A673 (cell line): ENCODE measurements at regions not wholly inside any gene's neighbourhood (a gene's known extent, or its start where the extent isn't known, plus 50 kb on each side); places are given as distances from the start of the nearest gene placed in this dataset.
"Not testable (repeated sequence)": the region's sequence is repeated elsewhere in the genome, so short reads cannot be mapped to it uniquely, and the experiment has no call there.

Experiments used
- BruUV-seq: library from RNA; stranded (reverse); fragments of 400-500 nt; replicated peaks from 2 replicates; lab custom pipeline; 2021; lab: Mats Ljungman, UMichigan
- CTCF ChIA-PET: fragments of 300-600 bp; sonication (Branson Sonifier 250); formaldehyde crosslinking; loops from one replicate; lab custom pipeline; 2022; ENCODE audit warnings: antibody characterized with exemption; lab: Charles Lee
- POLR2A ChIA-PET: fragments of 300-600 bp; sonication (Branson Sonifier 250); formaldehyde crosslinking; loops from one replicate; lab custom pipeline; 2022; ENCODE audit warnings: antibody characterized with exemption; ENCODE audit not compliant: low non-redundant PET; lab: Charles Lee
- DNase-seq: peaks from one replicate; pipeline ENCODE4 v3.0.0-alpha.2; 2015; ENCODE audit warnings: low spot score
- H3K27ac ChIP-seq: fragments of 200-600 bp; sonication (generic); 2 replicates; pipeline ENCODE4 v1.5.1; 2016; ENCODE audit warnings: mixed run types, low read depth, mild to moderate bottlenecking, mixed read lengths, antibody characterized with exemption, low read length; ENCODE audit not compliant: poor library complexity, severe bottlenecking
- H3K27me3 ChIP-seq: fragments of 200-600 bp; sonication (generic); replicated peaks from 2 replicates; pipeline ENCODE4 v1.6.1; 2017; ENCODE audit warnings: mixed run types, low read depth, mild to moderate bottlenecking, mixed read lengths, antibody characterized with exemption, low read length; ENCODE audit not compliant: insufficient read depth, poor library complexity
- H3K36me3 ChIP-seq: fragments of 200-600 bp; sonication (generic); 2 replicates; pipeline ENCODE4 v1.6.1; 2016; ENCODE audit warnings: mixed run types, mild to moderate bottlenecking, mixed read lengths, antibody characterized with exemption, low read length; ENCODE audit not compliant: insufficient read depth, poor library complexity, severe bottlenecking
- H3K4me1 ChIP-seq: fragments of 200-600 bp; sonication (generic); 2 replicates; pipeline ENCODE4 v1.6.1; 2017; ENCODE audit warnings: mixed run types, mild to moderate bottlenecking, mixed read lengths, antibody characterized with exemption, low read length; ENCODE audit not compliant: insufficient read depth, poor library complexity, severe bottlenecking
- H3K4me3 ChIP-seq: fragments of 200-600 bp; sonication (generic); 2 replicates; pipeline ENCODE4 v1.5.1; 2016; ENCODE audit warnings: low read depth, mixed run types, mild to moderate bottlenecking, mixed read lengths, low read length; ENCODE audit not compliant: poor library complexity, severe bottlenecking
- H3K9me3 ChIP-seq: fragments of 200-600 bp; sonication (generic); 2 replicates; pipeline ENCODE4 v1.6.1; 2016; ENCODE audit warnings: mixed run types, low read depth, mild to moderate bottlenecking, mixed read lengths, antibody characterized with exemption, low read length; ENCODE audit not compliant: poor library complexity, severe bottlenecking
- CTCF ChIP-seq: fragments of 300-800, 200-600 bp; sonication (generic); conservative IDR thresholded peaks from 2 replicates; pipeline ENCODE4 v1.5.1; 2017; ENCODE audit warnings: low read depth, mild to moderate bottlenecking, antibody characterized with exemption, low read length, moderate library complexity, mixed read lengths
- EZH2 ChIP-seq: fragments of 200-600 bp; sonication (generic); IDR thresholded peaks from 2 replicates; pipeline ENCODE4 v1.6.1; 2017; ENCODE audit warnings: borderline replicate concordance, low read depth, mild to moderate bottlenecking, mixed read lengths, antibody characterized with exemption, low read length; ENCODE audit not compliant: poor library complexity, severe bottlenecking
- intact Hi-C: fragments of 100-400 bp; cut with micrococcal nuclease; formaldehyde crosslinking; loops from one replicate; pipeline ENCODE4 v1.10.0; 2022; ENCODE audit not compliant: unreplicated experiment

GRCh38 chr6:27002447-27002846, 245.1 kb upstream of the PRSS16 start:
- ChIA-PET CTCF (no interaction called here), POLR2A (no interaction called here)
- no peaks in the 10 kb centered on the region for H3K27me3 ChIP-seq
- H3K27ac ChIP-seq: no peak overlapping the region
- no peak for TF ChIP-seq CTCF
- no peak for TF ChIP-seq EZH2
- H3K4me3 ChIP-seq: no peak overlapping the region
- H3K9me3 ChIP-seq: no peaks in the 10 kb centered on the region
- H3K4me1 ChIP-seq: no peaks in the 10 kb centered on the region
- DNase-seq: no peak
- no peaks in the 10 kb centered on the region for H3K36me3 ChIP-seq
- BruUV-seq: no TSS peak
- intact Hi-C loops: no loop called here

GRCh38 chr6:27007020-27007419, 240.5 kb upstream of the PRSS16 start:
- Histone ChIP-seq H3K36me3 (no peaks in the 10 kb centered on the region), H3K4me3 (no peak overlapping the region), H3K27ac (no peak overlapping the region), H3K4me1 (no peaks in the 10 kb centered on the region), H3K9me3 (no peaks in the 10 kb centered on the region), H3K27me3 (no peaks in the 10 kb centered on the region)
- TF ChIP-seq EZH2 (no peak), CTCF (no peak)
- intact Hi-C loops: no loop called here
- no TSS peak for BruUV-seq
- POLR2A ChIA-PET: no interaction called here
- CTCF ChIA-PET: no interaction called here
- no peak for DNase-seq

GRCh38 chr6:27008613-27009012, 238.9 kb upstream of the PRSS16 start:
- BruUV-seq, H3K4me1 ChIP-seq, DNase-seq, CTCF ChIA-PET, H3K27me3 ChIP-seq, intact Hi-C loops, H3K36me3 ChIP-seq, POLR2A ChIA-PET, H3K4me3 ChIP-seq, H3K27ac ChIP-seq, H3K9me3 ChIP-seq: not testable (repeated sequence)

GRCh38 chr6:27014053-27014452, 233.4 kb upstream of the PRSS16 start:
- DNase-seq, H3K4me1 ChIP-seq, BruUV-seq, intact Hi-C loops, H3K4me3 ChIP-seq, H3K27me3 ChIP-seq, H3K36me3 ChIP-seq, POLR2A ChIA-PET, CTCF ChIA-PET, H3K27ac ChIP-seq, H3K9me3 ChIP-seq: not testable (repeated sequence)
